Activated CD4-positive, alpha-beta T cell treated with anti-CD3 and anti-CD28 coated beads, Interleukin-2, Interleukin-4, amounts not matched to agents 100 ng/mL and 50 ng/mL, durations not matched to agents 16 hours and 8 hours (primary cell): ENCODE measurements at regions not wholly inside any gene's neighbourhood (a gene's known extent, or its start where the extent isn't known, plus 50 kb on each side); places are given as distances from the start of the nearest gene placed in this dataset.
"Not testable (repeated sequence)": the region's sequence is repeated elsewhere in the genome, so short reads cannot be mapped to it uniquely, and the experiment has no call there.

Source experiments
- DNase-seq: peaks from one replicate; pipeline ENCODE4 v3.0.0-alpha.2; 2020; ENCODE audit warnings: low spot score

DNA sequence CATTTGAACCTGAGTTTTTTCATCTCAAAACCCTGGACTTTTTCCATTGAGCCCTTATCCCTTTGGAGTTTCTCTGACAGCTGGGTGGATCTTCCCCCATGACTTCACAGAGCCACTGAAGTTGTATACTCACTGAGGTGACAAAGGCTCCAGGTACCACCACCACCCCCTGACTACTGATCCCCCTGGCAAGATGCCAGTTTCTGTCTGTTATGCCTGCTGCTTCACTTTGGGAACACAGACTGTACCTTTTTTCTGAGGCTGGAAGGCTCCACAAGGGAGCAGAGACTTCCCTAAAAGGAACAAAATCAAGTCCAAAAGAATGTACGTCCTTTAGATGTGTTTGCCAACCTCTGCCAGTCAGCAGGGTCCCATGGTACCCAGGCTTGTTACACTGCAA is 160.3 kb upstream of the JADE1 start:
- no peak for DNase-seq

DNA sequence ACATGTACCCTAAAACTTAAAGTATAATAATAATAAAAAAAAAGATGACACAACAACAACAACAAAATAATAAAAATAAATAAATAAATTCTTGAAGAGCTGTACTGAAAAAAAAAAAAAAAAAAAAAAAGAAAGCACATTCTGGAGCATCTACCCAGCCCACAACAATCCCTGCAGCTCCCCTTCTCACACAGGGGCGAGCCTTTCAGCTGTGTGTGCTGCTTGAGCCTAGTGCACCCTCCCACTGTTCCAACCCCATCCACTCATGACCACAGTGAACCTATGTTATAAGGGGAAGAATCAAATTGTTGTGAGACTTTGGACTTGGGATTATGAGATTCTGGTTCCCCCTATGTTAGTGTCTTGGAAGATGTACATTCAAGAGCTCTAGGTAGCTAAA is 161.5 kb upstream of the JADE1 start:
- no peak for DNase-seq

DNA sequence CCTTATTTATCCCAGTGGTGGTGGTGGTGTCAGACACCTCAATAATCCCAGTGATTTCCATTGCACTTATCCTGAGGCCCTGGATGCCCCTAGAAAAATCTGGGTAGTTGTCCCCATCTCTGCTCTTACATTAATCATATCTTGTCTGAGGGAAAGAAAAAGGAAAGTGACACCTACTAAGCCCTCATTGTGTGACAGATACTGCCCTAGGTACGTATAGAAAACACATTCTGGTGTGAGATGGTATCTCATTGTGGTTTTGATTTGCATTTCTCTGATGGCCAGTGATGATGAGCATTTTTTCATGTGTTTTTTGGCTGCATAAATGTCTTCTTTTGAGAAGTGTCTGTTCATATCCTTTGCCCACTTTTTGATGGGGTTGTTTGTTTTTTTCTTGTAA is 162.6 kb upstream of the JADE1 start:
- DNase-seq = not testable (repeated sequence)

DNA sequence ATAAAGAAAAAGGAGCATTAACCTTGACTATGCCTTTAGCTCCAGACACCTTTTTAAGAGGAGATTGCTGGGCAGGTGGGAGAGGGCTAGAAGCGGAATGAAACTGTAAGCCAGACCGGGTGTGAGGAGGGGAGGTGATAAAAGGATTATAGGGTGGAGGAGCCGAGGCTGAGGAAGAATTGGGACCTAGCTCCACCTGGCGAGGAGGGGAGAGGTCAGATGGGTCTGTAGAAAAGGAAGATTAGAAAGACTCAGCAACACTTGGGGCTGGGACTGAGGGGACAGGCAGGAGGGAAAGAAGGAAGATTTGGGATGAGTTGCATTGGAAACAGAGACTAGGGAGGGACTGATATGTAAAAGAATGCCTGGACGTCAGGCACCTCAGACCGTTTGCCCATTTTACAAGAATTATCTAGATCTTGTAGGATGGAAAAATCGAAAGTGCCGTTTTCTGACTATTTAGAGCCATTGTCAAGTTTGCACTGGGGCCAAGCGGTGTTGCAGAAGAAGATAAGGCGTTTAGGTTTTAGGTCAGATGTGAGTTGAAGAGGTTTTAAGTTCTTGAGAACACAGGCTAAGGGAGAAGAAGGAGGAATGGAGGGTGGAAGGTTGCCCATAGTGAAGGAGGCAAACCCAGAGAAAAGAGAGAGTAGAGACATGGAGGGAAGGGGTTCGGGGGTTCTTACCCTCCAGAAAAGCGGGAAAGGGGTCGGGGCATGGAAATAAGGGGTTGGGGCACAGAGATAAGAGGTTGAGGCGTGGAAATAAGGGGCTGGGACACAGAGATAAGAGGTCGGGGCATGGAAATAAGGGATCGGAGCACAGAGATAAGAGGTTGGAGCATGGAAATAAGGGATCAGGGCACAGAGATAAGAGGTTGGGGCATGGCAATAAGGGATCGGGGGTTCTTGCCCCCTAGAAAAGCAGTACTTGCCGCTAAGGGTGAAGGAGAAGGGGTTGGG is 164.5 kb upstream of the JADE1 start:
- not testable (repeated sequence) for DNase-seq

DNA sequence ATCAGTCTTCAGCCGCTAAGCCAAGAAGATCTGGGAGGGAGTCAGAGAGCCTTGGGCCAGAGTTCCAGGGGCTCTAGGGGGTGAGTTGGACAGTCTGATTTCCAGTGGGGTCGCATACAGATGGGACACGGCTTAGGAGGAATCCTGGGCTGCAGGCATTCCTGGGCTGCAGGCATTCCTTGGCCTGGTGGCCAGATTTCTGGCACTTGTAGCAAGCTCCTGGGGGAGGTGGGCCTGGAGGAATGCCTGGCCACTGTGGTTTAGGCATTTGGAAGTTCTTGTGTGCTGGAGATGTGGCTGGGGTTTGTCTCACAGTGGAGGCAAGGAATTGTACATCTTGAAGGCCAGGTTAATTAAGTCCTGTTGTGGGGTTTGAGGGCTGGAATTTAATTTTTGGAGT is 165.4 kb upstream of the JADE1 start:
- not testable (repeated sequence) for DNase-seq

DNA sequence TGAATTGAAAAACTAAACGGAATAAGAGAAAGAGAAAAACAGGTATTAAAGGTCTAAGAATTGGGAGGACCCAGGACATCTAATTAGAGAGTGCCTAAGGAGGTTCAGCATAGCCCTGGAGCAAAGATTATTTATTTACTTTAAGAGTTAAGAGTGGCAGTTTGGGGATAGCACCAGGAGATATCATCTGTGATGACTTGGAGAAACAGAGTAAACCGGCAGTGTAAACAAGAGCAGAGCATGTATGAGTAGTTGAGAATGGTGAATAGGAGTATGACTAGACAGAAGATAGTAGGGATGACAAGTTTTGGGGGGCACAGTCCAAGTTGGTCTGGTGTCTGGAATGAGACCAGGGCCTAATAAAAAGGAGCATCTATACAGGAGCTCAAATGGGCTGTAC is 167.9 kb upstream of the JADE1 start:
- DNase-seq = not testable (repeated sequence)

DNA sequence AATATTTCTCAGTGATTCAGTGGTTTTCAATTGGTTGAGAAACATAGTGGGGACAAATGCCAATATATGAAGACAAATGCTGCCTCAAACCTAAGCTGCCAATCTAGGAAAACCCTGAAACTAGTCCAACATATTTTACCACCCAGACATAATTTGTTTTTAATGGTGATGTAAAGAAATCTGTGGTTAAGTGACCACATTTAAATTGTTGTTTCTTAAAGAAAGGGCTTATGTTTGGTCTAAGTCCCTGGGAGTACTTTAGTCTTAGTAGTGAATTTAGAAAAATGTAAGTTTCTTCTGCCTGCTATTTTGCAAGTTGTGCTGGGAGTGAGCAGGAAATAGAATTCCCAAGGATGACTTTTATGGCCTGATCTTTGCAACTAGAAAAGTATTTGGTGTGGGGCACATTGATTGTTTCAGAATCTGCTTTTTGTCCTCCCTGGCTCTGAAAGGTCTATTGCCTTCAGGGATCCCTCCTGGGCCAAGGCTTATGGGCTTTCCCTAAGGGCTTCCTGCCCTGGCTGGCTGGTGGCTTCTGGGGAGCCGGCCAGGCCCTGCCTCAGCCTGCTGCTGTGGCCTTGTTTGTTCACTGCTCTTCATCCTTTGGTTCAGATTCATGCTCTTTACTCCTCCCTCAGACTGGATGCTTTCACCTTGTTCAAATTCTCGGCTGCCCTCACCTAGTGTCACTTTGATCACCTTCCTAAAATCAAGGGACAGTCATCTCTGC is 169.8 kb upstream of the JADE1 start:
- DNase-seq = no peak

DNA sequence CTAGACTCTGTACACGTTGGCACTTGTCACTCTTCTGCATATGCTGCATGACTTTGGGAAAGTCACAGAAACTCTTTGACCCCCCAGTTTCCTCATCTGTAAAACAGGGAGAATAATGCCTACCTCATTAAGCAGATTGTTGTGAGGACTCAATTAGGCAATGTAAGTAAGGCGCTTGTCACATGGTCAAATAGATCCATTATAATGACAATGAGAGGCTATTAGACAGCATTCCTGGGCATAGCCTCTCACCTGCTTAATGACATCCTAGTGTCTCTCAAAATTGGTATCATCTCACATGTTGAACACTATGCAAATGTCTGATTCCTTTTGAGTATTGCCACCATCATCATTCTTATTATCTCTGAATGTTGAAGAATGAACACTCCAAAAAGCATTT is 172.6 kb upstream of the JADE1 start:
- no peak for DNase-seq

DNA sequence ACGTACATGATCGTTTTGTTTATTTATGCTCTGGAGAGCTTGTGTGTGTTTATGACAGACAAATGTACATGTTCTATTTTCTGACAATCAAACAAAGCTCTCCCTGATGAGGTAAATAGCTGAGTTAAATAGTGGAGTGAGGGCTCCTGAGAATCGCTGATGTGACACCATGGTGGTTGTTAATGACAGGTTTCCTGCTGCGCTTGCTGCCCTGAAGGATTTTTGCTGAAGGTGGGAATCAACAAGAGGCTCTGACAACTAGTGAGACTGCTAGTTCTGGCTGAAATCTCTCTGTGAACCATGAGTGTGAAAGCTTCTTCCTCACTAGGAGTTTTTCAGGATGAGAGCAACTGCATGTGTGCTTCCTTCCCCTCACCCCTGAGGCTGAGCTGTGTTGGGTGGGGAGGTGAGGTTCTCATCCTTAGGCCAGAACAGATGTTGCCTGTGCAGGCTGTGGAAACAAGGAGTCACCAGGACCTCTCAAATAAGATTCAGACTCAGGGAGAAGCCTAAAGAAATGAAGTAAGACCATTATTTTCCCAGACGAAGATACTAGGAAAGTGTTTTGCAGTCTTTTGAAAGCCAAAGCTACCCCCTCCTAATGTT is 173.4 kb upstream of the JADE1 start:
- DNase-seq = no peak

DNA sequence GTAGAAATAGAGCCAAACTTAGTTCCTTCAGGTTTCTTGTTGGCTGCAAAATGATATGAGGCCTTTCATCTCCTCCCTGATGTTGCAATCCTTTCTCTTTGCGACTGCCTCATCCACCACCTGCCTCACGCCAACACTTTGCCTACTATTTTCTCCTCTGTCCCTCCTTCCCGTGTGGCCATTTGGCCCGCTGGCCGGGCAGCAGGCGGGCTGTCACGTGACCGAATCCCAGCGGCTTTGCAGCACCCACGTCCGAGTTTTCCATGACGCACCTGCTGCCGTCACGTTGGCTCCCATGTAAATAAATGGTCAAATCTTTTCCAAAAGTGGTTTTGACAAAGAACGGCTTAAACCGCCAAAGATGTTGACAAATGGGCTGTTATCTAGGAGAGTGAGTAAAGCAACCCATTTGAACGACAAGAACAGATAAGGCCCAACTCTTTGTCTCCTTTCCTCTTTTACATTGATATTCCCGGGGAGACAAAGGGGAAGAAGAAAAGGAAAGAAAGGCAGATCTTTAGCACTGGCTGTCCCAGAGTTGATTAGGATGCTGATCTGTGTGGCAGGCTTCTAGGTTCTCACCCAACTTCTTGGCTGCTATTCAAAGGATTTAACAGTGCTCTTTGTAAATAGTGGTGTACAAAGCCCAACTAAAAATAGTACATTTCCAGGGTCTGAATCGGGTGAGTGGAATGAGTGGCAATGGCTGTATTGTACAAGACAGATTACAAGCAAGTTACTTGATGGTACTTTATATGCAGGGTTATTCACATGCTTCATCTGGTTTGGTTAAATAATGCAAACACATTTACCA is 174.2 kb upstream of the JADE1 start:
- DNase-seq = no peak

DNA sequence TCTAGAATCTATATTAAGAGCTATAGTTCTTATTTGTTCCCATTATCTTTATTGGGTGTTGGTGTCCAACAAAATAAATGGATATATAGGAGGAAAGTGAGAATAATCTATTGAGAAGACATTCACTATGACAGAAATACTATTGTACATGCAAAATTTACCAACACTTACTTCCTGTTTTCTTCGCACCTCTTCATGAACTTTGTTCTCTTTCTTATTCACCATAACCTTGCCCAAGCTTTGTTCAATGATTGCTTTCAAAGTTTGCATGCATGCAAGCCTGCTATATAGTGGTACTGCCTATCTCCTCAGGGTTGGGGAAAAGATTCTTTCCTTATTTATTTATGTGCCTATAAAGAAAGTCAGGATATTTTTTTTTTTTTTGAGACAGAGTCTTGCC is 176.4 kb upstream of the JADE1 start:
- no peak for DNase-seq

DNA sequence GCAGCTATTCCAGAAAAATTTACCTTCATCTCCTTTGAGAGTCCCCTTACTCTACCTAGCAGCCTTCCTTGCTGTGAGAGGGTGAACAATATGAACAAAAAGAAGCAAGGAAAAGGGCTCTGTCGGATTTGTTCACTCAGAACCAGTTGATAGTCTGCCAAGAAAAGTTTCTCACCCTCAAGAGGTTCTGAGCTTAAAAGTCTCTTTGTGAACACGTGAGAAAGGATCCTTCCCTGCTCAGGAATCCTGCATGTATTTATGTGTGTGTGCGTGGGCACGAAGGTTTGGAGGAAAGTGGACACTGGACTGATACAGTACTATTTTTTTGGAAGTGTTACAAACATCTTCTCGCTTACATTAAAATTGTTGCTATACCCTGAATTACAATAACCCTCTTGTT is 178.6 kb upstream of the JADE1 start:
- no peak for DNase-seq

DNA sequence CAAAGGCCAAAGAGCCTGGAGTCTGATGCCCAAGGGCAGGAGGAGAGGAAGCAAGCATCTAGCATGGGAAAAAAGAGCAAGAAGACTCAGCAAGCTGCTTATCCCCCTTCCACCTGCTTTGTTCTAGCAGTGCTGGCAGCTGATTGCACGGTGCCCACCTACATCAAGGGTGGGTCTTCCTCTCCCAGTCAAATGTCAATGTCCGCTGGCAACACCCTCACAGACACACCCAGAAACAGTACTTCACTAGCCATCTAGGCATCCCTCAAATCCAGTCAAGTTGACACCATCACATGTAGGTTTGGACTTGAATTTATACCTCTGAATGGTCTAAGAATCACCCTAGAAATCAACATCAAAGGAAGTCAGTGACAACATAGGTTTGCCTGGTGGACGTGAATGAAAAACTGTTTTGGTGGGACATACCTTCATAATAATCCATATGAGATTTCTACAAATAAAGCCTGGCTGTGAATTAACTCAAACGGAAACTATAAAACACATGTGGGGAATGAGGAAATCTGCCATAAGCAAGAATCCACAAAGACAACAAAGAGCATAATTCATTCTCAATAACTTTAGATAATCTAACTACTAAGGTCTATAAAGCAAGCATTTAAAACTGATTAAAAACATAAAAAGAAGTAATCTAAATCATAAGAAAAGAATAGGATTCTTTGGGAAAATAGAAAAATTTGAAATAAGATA is 185.8 kb upstream of the JADE1 start:
- DNase-seq = no peak

DNA sequence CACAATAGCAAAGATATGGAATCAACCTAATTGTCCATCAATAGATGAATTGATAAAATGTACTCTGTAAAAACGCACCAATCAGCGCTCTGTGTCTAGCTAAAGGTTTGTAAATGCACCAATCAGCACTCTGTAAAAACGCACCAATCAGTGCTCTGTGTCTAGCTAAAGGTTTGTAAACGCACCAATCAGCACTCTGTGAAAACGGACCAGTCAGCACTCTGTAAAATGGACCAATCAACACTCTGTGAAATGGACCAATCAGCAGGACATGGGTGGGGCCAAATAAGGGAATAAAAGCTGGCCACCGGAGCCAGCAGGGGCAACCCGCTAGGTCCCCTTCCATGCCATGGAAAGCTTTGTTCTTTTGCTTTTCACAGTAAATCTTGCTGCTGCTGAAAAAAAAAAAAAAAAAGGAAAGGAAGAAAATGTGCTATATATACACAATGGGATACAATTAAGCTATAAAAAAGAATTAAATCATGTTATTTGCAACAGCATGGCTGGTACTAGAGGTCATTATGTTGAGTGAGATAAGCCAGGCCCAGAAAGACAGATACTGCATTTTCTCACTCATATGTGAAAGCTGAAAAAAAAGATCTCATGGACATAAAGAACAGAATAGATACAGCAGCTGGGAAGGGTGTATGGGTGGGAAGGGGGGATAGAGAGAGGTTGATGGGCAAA is 189.1 kb upstream of the JADE1 start:
- not testable (repeated sequence) for DNase-seq

DNA sequence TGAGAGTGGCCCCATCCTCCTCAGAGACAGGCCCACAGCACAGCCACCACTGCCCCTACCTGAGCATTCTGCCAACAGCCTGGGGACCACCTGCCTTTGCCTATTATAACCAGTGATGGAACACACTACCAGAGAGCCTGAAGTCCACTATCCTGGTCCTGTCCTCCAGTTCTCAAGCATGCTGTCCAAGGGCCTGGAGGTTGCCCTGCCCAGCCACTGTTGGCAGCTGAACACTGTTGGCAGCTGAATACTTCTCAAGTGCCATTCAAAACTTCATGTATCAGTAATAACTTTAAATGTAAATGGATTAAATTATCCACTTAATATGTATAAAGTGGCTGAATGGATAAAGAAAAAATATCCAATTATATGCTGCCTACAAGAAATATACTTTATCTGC is 194.3 kb upstream of the JADE1 start:
- no peak for DNase-seq

DNA sequence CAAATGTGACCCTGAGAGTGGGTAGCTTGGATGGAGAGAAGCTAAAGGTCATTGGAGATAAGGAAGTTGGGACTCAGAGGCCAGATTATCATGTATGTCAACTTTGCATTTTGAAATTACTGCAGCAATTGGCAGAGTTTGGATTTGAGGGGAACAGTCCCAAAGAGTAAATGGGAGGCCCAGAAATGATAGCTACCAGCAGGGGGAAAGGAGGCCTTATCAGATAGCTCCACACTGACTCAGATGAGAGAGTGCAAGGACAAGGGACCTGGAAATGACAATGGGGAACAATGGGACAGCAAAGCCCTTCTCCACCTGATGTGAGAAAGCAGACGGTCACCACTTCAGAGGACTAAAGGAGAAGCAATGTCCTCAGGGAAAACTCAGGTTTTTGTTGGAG is 201.5 kb upstream of the JADE1 start:
- DNase-seq = no peak

DNA sequence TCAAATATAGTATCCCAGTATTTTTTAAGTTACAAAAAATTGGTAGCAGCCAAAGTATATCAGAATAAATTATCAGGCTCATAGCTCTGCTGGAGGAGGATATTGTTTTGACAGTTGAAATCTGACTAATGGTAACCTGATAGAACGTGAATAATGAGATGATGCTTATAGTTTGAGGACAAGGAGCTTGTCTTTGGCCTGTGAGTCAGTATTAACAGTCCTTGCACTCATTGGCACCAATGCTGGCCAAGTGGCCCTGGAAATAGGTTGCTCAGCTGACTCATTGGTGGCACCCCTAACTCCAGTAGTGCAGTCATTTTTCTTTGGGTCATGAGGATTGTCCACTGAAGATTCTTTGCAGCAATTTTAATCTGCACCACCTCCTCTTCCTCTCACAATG is 203.3 kb upstream of the JADE1 start:
- no peak for DNase-seq

DNA sequence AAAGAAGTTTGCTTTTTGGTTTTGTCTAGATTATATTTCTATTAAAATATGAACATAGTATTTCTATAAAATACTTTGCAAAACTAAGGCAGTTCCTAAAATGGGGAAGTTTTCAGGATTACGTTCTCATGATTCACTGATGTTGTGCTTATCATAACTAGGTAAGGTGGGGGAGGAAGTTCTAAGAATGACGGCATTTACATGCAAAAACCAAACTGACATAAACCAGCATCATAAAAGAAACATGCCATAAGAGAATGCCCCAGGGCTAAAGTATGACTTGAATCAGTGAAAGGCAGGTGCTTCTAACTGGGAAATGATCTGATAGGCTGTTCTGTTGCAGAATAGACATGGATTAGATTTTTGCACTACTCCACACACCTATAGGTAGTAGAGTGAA is 204.7 kb upstream of the JADE1 start:
- no peak for DNase-seq

DNA sequence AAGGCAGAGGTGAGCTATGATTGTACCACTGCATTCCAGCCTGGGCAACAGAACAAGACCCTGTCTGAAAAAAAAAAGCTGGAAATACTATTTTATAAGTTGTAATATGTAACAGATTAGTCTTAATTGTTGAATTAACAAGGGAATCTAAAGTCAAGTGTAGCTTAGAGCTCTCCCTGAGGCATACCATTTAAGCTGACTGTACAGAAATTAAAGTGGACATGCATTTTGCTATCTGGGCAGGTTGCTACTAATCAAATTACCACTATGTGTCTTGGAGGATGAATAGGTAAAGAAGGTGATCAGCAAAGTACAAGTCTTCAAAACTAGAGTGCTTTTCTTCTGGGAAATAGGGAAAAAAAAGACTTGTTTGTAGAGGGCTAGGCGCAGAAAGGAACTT is 205.3 kb upstream of the JADE1 start:
- no peak for DNase-seq

DNA sequence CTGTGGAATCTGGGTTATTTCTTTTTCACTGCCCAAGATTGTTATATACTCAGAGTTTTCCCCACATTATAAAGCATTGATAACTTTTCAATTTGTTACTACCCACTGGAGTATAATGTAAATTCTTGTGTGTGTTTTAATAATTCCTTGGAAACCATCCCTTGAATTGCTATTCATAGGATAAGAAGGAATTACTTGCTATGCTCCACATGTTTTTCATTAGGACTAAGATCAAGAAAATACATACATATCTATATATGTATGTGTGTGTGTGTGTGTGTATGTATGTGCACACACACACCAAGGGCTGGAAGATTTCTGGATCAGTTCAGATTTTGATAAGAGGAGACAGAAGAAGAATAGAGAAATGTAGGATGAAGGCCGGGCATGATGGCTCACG is 206.4 kb upstream of the JADE1 start:
- no peak for DNase-seq
